ENCODE measurements at regions not wholly inside any gene's neighbourhood (a gene's known extent, or its start where the extent isn't known, plus 50 kb on each side); places are given as distances from the start of the nearest gene placed in this dataset.

DNA sequence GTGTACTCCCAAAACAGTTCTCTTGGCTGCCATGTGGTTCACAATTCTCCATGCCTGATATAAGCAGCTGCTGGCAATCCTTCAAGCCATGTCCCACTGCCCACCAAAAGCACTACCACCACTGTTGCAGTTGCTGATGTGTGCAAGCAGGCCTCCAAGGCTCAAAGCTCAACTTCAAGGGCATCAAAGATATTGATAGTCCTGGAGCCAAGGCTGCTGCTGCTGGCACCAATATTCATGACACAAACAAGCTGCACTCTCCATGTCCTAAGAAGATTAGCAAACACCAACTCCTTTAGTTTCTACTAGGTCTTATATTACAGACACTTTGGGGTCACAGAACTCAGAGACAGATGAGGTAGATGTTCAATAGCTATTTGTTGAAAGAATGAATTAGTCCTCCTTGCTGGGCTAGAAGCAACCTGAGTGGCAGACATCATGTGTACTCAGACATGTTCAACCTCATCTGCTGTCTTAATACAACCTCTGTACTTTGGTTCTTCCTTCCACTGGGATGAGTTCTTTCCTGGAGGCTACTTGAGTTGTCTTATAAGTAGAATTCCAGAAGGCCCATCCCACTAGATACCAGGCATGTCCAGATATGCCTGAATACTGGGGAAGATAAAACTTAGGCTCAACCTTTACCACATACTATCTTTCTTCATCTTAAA lies 104.5 kb upstream of the UGP2 start:
- TF ChIP-seq, protein P1, sequence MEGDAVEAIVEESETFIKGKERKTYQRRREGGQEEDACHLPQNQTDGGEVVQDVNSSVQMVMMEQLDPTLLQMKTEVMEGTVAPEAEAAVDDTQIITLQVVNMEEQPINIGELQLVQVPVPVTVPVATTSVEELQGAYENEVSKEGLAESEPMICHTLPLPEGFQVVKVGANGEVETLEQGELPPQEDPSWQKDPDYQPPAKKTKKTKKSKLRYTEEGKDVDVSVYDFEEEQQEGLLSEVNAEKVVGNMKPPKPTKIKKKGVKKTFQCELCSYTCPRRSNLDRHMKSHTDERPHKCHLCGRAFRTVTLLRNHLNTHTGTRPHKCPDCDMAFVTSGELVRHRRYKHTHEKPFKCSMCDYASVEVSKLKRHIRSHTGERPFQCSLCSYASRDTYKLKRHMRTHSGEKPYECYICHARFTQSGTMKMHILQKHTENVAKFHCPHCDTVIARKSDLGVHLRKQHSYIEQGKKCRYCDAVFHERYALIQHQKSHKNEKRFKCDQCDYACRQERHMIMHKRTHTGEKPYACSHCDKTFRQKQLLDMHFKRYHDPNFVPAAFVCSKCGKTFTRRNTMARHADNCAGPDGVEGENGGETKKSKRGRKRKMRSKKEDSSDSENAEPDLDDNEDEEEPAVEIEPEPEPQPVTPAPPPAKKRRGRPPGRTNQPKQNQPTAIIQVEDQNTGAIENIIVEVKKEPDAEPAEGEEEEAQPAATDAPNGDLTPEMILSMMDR (IDR thresholded peaks at IDR 0.05) = no peak
- TF ChIP-seq EP300 (IDR thresholded peaks at IDR 0.05; ENCODE audit: low read depth) (no peak), POLR2A (IDR thresholded peaks at IDR 0.05) (no peak)
